Pancreas (tissue), 10 donors: ENCODE measurements at regions not wholly inside any gene's neighbourhood (a gene's known extent, or its start where the extent isn't known, plus 50 kb on each side); places are given as distances from the start of the nearest gene placed in this dataset.

ENCODE experiments used
- ATAC-seq, 4 donors: fragments of 200-7000 bp; cut with Tn5 transposase; one replicate each; pipeline versions ENCODE4 v1.8.0 to v1.9.1; 2020; ENCODE audit warnings: mild to moderate bottlenecking in 4 of 4, moderate library complexity in 4 of 4
- DNase-seq, 6 donors: peaks; one replicate each; pipeline ENCODE4 v3.0.0-alpha.2; 2020
- FAIRE-seq: peaks from 2 replicates; lab custom pipeline; 2012; peaks lifted over from hg19 to GRCh38; lab: Jason Lieb, UNC
- H3K27ac ChIP-seq, 4 donors: fragments of 200-600 bp; sonication (generic); 1 replicate in 3 of 4; 2 replicates in 1 of 4; pipeline versions ENCODE4 v1.5.0 to v1.8.0; 2020
- H3K27me3 ChIP-seq, 4 donors: fragments of 200-600 bp; one replicate each; pipeline ENCODE4 v1.8.0; 2021
- H3K36me3 ChIP-seq, 3 donors: fragments of 200-600 bp; sonication (generic) in 1 of 3; one replicate each; pipeline versions ENCODE4 v1.5.0 to v1.8.0; 2020 to 2021
- H3K4me1 ChIP-seq, 3 donors: fragments of 200-600 bp; one replicate each; pipeline ENCODE4 v1.8.0; 2021
- H3K4me3 ChIP-seq, 4 donors: fragments of 200-600 bp; sonication (generic) in 2 of 4; one replicate each; pipeline versions ENCODE4 v1.5.0 to v1.8.0; 2020 to 2021
- H3K9me3 ChIP-seq, 4 donors: fragments of 200-600 bp; one replicate each; pipeline ENCODE4 v1.8.0; 2021
- WGBS, 2 donors: extraction: QIAGEN DNeasy Blood & Tissue Kit; methylation state at CpG; one replicate each; pipeline ENCODE4 v1.1.7; 2013; 5-methylcytosine and 5-hydroxymethylcytosine counted together
- intact Hi-C, 3 donors: fragments of 100-400 bp; cut with DNase I; formaldehyde crosslinking; loops; one replicate each; pipeline versions ENCODE4 v1.11.1 to v1.14.2; 2022
- TF ChIP-seq, protein P1 (sequence below), 4 donors: fragments of 200-600 bp; sonication (generic) in 3 of 4; IDR thresholded peaks; one replicate each; pipeline versions ENCODE4 v1.5.0 to v1.8.0; 2021; ENCODE audit warnings: antibody characterized with exemption in 4 of 4
- donor health status: healthy with polysubstance abuse.
- donor health status: DM: no; HTN: no; CAD: no; lungs with moderate emphysema.
- donor health status: DM: no; HTN: no; CAD: no.
- donor health status: control.
- donor health status: control.
- donor health status: Bipolar disorder and iron deficiency.
- donor health status: DM: yes; HTN: yes; CAD: no.
- donor health status: DM: no; HTN: no; CAD: no.
- donor health status: DM: no; HTN: no; CAD: no.
- donor health status: DM: yes; HTN: yes; CAD: no.

DNA sequence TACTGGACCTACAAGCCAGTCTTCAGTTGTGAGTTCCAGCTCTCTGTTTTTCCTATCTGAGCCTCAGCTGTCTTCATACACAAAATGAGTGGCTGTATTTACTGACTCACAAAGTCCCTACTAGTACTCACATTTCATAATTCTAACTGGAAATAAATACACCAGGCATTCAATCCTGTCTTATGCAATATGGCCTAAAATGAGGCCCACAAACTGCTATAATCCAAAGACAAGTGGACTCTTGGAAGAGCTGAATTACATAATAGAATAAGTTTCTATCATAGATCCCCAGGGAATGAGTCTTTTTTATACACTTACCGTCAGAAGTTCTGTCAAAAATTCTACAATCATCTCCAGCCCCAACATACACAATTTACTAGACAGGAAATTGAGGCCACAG lies 211.9 kb downstream of the LRRN1 start:
- 74 to 88% methylated on average over 1 of the region's 1 CpG for WGBS, 2 donors
- intact Hi-C loops: no loop called here
- Histone ChIP-seq H3K27ac (no peak overlapping the region), H3K4me1 (no peaks in the 10 kb centered on the region), H3K4me3 (no peak overlapping the region), H3K36me3 (no peaks in the 10 kb centered on the region), H3K9me3 (no peaks in the 10 kb centered on the region), H3K27me3 (no peaks in the 10 kb centered on the region)
- TF ChIP-seq, protein P1, sequence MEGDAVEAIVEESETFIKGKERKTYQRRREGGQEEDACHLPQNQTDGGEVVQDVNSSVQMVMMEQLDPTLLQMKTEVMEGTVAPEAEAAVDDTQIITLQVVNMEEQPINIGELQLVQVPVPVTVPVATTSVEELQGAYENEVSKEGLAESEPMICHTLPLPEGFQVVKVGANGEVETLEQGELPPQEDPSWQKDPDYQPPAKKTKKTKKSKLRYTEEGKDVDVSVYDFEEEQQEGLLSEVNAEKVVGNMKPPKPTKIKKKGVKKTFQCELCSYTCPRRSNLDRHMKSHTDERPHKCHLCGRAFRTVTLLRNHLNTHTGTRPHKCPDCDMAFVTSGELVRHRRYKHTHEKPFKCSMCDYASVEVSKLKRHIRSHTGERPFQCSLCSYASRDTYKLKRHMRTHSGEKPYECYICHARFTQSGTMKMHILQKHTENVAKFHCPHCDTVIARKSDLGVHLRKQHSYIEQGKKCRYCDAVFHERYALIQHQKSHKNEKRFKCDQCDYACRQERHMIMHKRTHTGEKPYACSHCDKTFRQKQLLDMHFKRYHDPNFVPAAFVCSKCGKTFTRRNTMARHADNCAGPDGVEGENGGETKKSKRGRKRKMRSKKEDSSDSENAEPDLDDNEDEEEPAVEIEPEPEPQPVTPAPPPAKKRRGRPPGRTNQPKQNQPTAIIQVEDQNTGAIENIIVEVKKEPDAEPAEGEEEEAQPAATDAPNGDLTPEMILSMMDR (IDR thresholded peaks at IDR 0.05): no peak
- DNase-seq (no peak), FAIRE-seq (no peak), ATAC-seq (peak in 1 of 4 donors; percentile 52)

DNA sequence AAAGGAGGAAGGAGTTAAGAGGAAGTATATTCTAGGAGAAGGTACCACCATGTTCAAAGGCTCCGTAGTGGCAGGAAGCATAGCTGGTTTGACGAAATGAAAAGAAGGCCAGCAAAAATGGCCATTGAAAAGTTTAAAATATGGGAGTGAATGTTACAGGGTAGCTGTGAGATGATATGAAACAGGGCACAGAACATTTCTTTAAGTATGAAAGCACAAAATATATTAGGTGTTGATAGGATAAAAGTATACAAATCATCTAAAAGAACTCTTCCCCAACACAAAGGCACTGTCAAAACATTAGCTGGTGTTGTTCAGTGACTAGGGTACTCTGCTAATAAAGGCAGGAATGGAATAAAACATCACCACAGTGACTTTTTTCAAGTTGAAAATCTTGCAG lies 216.2 kb downstream of the LRRN1 start:
- TF ChIP-seq, protein P1 (IDR thresholded peaks at IDR 0.05): no peak
- H3K27me3 ChIP-seq: no peaks in the 10 kb centered on the region
- no peak for FAIRE-seq
- ATAC-seq: no peak
- no peak for DNase-seq
- WGBS, 2 donors: 63 to 71% methylated on average over 2 of the region's 2 CpGs
- H3K4me1 ChIP-seq: no peaks in the 10 kb centered on the region
- H3K27ac ChIP-seq: no peak overlapping the region
- H3K9me3 ChIP-seq: no peaks in the 10 kb centered on the region
- H3K36me3 ChIP-seq: no peaks in the 10 kb centered on the region
- H3K4me3 ChIP-seq: no peak overlapping the region
- intact Hi-C loops: no loop called here

DNA sequence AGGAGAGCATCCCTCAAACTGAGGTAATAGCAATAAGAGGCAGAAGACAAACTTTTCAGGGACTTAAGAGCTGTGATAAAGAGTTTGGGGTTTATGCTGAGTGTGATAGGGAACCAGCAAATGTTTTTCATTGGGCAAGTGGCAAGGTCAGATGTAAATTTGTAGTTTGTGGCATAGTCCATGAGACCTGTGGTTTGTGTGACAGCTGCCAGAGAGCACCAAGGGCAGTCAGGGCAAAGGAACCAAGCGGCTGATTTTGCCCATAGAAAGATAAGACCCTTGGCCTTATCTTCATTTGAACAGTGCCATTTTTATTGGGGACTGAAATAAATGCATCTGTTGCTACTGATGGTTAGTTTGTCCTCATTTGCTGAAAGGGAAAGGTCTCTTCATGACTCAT lies 220.3 kb downstream of the LRRN1 start:
- FAIRE-seq (no peak), ATAC-seq (no peak), DNase-seq (no peak)
- Histone ChIP-seq H3K9me3 (no peaks in the 10 kb centered on the region), H3K4me3 (no peak overlapping the region), H3K36me3 (no peaks in the 10 kb centered on the region), H3K27me3 (no peaks in the 10 kb centered on the region), H3K27ac (no peak overlapping the region), H3K4me1 (no peaks in the 10 kb centered on the region)
- WGBS, 2 donors: 46 to 55% methylated on average over 1 of the region's 1 CpG
- TF ChIP-seq, protein P1 (IDR thresholded peaks at IDR 0.05): no peak
- intact Hi-C loops: no loop called here

DNA sequence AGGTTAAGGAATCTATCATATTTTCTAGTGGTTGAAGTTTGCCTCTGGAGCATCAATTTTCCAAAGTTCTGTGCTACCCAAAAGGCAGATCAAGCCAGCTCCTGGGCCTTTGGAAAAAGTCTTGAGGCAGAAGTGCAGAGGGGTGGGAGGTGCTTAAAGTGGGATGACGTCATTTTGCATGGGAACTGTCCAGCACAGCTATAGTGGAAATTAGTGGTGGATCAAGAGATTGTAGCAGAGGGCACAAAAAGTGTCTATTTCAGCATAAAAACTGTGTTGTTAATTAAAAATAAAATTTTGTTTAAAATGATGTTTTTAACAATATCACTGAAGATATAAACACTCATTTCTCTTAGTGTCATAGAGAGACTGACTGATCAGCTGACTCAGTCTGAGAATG lies 221.9 kb downstream of the LRRN1 start:
- FAIRE-seq (no peak), ATAC-seq (no peak), DNase-seq (no peak)
- no peak overlapping the region for H3K27ac ChIP-seq
- H3K4me3 ChIP-seq: no peak overlapping the region
- no peaks in the 10 kb centered on the region for H3K36me3 ChIP-seq
- H3K9me3 ChIP-seq: no peaks in the 10 kb centered on the region
- H3K27me3 ChIP-seq: no peaks in the 10 kb centered on the region
- TF ChIP-seq, protein P1 (IDR thresholded peaks at IDR 0.05): no peak
- WGBS, 2 donors: 15 to 17% methylated on average over 1 of the region's 1 CpG
- H3K4me1 ChIP-seq: no peaks in the 10 kb centered on the region
- intact Hi-C loops: no loop called here

DNA sequence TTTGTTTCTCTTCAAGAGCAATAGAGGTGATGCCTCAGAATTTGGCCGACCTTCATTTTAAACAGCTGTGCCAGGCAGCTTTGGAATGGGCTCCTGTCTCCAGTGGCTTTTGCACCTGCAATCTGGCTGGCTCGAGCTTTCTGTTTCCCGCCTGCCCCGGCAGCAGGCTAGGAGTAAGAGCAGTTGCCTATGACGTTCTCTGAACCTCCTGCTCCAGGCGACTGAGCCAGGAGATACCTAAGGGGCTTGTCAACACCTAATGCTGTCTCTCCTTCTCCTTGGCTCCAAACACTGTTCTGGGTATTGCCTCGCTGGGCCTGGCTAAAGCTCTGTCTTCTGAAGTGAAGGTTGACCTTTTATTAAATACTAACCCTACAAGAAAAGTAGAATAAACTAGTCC lies 229.9 kb downstream of the LRRN1 start:
- TF ChIP-seq, protein P1 (IDR thresholded peaks at IDR 0.05): no peak
- H3K27me3 ChIP-seq: no peaks in the 10 kb centered on the region
- no peak for DNase-seq
- H3K27ac ChIP-seq: no peak overlapping the region
- no peaks in the 10 kb centered on the region for H3K36me3 ChIP-seq
- WGBS, 2 donors: 74 to 84% methylated on average over 7 of the region's 7 CpGs
- H3K4me3 ChIP-seq: no peak overlapping the region
- ATAC-seq: no peak
- no peak for FAIRE-seq
- no peaks in the 10 kb centered on the region for H3K9me3 ChIP-seq
- no peaks in the 10 kb centered on the region for H3K4me1 ChIP-seq
- intact Hi-C loops: no loop called here
